ENCODE measurements at regions not wholly inside any gene's neighbourhood (a gene's known extent, or its start where the extent isn't known, plus 50 kb on each side); places are given as distances from the start of the nearest gene placed in this dataset.
"Not testable (repeated sequence)": the region's sequence is repeated elsewhere in the genome, so short reads cannot be mapped to it uniquely, and the experiment has no call there.

DNA sequence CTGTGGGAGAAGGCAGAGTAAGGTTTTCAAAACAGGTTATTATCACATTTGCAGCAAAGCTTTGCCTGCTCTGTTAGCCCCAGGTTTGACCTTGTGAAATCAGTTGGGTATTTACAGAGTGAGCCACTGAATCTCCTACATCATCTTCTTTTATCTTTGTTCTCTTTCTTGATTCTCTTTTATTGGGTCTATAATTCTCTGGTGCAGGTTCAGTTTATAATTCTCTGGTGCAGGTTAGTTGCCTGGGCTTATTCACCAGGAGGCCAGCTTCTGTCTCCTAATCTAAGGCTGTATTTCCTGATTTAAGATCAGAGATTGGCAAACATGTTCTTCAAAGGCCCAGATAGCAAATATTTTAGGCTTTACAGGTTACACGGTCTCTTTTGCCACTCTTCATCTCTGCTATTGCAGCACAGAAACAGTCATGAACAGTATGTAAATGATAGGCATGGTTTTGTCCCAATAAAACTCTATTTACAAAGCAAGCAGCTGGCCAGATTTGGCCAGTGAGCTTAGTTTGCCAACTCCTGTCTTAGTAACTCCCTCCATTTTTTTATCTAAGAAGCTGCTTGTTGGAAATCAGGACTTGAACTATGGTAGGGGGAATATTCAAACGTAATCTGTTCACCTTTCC lies 205.0 kb upstream of the RIMS1 start:
- Mint-ChIP-seq H3K27me3 (ENCODE audit: insufficient read depth, low read depth) (peaks cover 2% of the 10 kb centered on the region), H3K4me1 (no peaks in the 10 kb centered on the region), H3K27ac (no peak overlapping the region), H3K4me3 (no peak overlapping the region), H3K36me3 (no peaks in the 10 kb centered on the region), H3K9me3 (no peaks in the 10 kb centered on the region)
- H3K4me3 ChIP-seq: no peak overlapping the region
- no peak overlapping the region for H3K4me2 ChIP-seq
- H3K4me1 ChIP-seq: no peaks in the 10 kb centered on the region
- no peak overlapping the region for H3K27ac ChIP-seq
- no peaks in the 10 kb centered on the region for H3K27me3 ChIP-seq
- H3K36me3 ChIP-seq: no peaks in the 10 kb centered on the region
- H3K9me3 ChIP-seq (ENCODE audit: low read depth): no peaks in the 10 kb centered on the region
- no peaks in the 10 kb centered on the region for H3F3A ChIP-seq (ENCODE audit: low read depth)
- no peaks in the 10 kb centered on the region for H3K79me2 ChIP-seq (ENCODE audit: low read depth)
- H2AFZ ChIP-seq (replicated peaks): no peak overlapping the region
- TF ChIP-seq, protein P1, sequence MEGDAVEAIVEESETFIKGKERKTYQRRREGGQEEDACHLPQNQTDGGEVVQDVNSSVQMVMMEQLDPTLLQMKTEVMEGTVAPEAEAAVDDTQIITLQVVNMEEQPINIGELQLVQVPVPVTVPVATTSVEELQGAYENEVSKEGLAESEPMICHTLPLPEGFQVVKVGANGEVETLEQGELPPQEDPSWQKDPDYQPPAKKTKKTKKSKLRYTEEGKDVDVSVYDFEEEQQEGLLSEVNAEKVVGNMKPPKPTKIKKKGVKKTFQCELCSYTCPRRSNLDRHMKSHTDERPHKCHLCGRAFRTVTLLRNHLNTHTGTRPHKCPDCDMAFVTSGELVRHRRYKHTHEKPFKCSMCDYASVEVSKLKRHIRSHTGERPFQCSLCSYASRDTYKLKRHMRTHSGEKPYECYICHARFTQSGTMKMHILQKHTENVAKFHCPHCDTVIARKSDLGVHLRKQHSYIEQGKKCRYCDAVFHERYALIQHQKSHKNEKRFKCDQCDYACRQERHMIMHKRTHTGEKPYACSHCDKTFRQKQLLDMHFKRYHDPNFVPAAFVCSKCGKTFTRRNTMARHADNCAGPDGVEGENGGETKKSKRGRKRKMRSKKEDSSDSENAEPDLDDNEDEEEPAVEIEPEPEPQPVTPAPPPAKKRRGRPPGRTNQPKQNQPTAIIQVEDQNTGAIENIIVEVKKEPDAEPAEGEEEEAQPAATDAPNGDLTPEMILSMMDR (IDR thresholded peaks at IDR 0.05): no peak
- TF ChIP-seq EZH2 (IDR thresholded peaks at IDR 0.05) (no peak), EZH2phosphoT487 (IDR thresholded peaks at IDR 0.05) (no peak)
- DNase-seq (ENCODE audit: low spot score): no peak
- H4K20me1 ChIP-seq (ENCODE audit: low read depth): no peaks in the 10 kb centered on the region
- H3K9ac ChIP-seq: no peak overlapping the region

DNA sequence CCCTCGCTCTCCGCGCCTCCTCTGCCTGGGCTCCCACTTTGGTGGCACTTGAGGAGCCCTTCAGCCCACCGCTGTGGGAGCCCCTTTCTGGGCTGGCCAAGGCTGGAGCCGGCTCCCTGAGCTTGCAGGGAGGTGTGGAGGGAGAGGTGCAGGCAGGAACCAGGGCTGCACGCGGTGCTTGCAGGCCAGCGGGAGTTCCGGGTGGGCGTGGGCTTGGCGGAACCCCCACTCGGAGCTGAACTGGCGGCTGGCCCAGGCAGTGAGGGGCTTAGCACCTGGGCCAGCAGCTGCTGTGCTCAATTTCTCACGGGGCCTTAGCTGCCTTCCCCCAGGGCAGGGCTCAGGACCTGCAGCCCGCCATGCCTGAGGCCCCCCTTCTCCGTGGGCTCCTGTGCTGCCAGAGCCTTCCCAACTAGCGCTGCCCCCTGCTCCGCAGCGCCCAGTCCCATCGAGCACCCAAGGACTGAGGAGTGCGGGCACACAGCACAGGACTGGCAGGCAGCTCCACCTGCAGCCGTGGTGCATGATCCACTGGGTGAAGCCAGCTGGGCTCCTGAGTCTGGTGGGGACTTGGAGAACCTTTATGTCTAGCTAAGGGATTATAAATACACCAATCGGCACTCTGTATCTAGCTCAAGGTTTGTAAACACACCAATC lies 200.2 kb upstream of the RIMS1 start:
- H4K20me1 ChIP-seq (ENCODE audit: low read depth); H3K27me3 Mint-ChIP-seq (ENCODE audit: insufficient read depth, low read depth); H3K4me2 ChIP-seq; DNase-seq (ENCODE audit: low spot score); H2AFZ ChIP-seq (replicated peaks); H3F3A ChIP-seq (ENCODE audit: low read depth); H3K9me3 ChIP-seq (ENCODE audit: low read depth); H3K9ac ChIP-seq; H3K4me1 Mint-ChIP-seq; H3K79me2 ChIP-seq (ENCODE audit: low read depth); H3K27ac ChIP-seq; H3K36me3 ChIP-seq; H3K4me3 ChIP-seq; H3K27me3 ChIP-seq; H3K4me1 ChIP-seq; H3K36me3 Mint-ChIP-seq; H3K4me3 Mint-ChIP-seq; H3K27ac Mint-ChIP-seq; H3K9me3 Mint-ChIP-seq: not testable (repeated sequence)

DNA sequence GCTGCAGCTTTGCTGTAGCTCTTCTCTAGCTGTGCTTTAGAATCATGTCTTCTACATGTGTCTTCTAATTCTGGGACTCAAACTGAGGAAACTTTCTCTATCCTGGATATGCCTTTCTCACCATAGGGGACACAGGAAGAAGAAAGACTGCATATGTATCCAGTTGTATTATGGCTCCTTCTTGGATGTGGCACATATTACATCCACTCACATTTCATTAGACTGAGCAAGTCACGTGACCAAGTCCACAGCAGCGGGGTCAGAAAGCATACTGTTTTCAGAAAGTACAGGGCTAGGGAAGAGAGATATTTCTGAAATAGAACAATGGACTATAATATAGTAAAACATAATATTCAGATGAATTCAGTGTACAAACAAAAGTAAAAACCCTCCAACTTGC lies 187.6 kb upstream of the RIMS1 start:
- Mint-ChIP-seq H3K9me3 (no peaks in the 10 kb centered on the region), H3K4me3 (no peak overlapping the region), H3K4me1 (no peaks in the 10 kb centered on the region), H3K36me3 (no peaks in the 10 kb centered on the region), H3K27ac (no peak overlapping the region), H3K27me3 (ENCODE audit: insufficient read depth, low read depth) (no peaks in the 10 kb centered on the region)
- TF ChIP-seq, protein P1 (IDR thresholded peaks at IDR 0.05): no peak
- TF ChIP-seq EZH2phosphoT487 (IDR thresholded peaks at IDR 0.05) (no peak), EZH2 (IDR thresholded peaks at IDR 0.05) (no peak)
- no peaks in the 10 kb centered on the region for H3K79me2 ChIP-seq (ENCODE audit: low read depth)
- no peaks in the 10 kb centered on the region for H3K27me3 ChIP-seq
- H3K36me3 ChIP-seq: no peaks in the 10 kb centered on the region
- H3K9me3 ChIP-seq (ENCODE audit: low read depth): no peaks in the 10 kb centered on the region
- H3K4me3 ChIP-seq: no peak overlapping the region
- H3K4me1 ChIP-seq: no peaks in the 10 kb centered on the region
- no peak overlapping the region for H3K9ac ChIP-seq
- H4K20me1 ChIP-seq (ENCODE audit: low read depth): no peaks in the 10 kb centered on the region
- no peaks in the 10 kb centered on the region for H3F3A ChIP-seq (ENCODE audit: low read depth)
- H2AFZ ChIP-seq (replicated peaks): no peak overlapping the region
- H3K4me2 ChIP-seq: no peak overlapping the region
- DNase-seq (ENCODE audit: low spot score): no peak
- no peak overlapping the region for H3K27ac ChIP-seq

DNA sequence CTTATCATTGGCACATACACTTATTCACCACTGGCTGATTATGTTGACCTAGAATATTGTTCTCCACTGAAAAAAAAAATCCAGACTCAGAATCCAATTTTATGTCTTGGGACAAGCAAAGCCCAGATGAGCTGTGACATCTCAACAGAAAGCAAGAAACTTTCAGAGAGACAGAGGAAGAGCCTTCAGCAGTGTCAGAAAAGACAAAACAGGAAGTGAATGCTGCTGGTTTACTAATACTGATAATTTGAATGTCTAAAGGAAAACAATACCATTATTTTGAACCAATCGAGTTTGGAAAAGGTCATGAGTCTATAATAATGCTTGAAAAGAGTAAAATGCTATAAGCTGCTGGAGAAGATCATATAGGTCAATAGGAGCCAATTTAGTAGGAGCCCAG lies 179.8 kb upstream of the RIMS1 start:
- Histone ChIP-seq H3K36me3 (no peaks in the 10 kb centered on the region), H3K27ac (no peak overlapping the region), H3F3A (ENCODE audit: low read depth) (no peaks in the 10 kb centered on the region), H3K9ac (no peak overlapping the region), H3K79me2 (ENCODE audit: low read depth) (no peaks in the 10 kb centered on the region), H3K27me3 (no peaks in the 10 kb centered on the region), H2AFZ (replicated peaks) (no peak overlapping the region), H3K4me3 (no peak overlapping the region), H3K4me1 (no peaks in the 10 kb centered on the region), H3K4me2 (no peak overlapping the region), H3K9me3 (ENCODE audit: low read depth) (no peaks in the 10 kb centered on the region), H4K20me1 (ENCODE audit: low read depth) (no peaks in the 10 kb centered on the region)
- H3K36me3 Mint-ChIP-seq: no peaks in the 10 kb centered on the region
- peaks cover 2% of the 10 kb centered on the region for H3K27me3 Mint-ChIP-seq (ENCODE audit: insufficient read depth, low read depth)
- no peaks in the 10 kb centered on the region for H3K4me1 Mint-ChIP-seq
- TF ChIP-seq EZH2 (IDR thresholded peaks at IDR 0.05): no peak
- TF ChIP-seq EZH2phosphoT487 (IDR thresholded peaks at IDR 0.05): no peak
- TF ChIP-seq, protein P1 (IDR thresholded peaks at IDR 0.05): no peak
- H3K4me3 Mint-ChIP-seq: no peak overlapping the region
- DNase-seq (ENCODE audit: low spot score): no peak
- no peaks in the 10 kb centered on the region for H3K9me3 Mint-ChIP-seq
- no peak overlapping the region for H3K27ac Mint-ChIP-seq

All from neural progenitor cell (in vitro differentiated cells).